HUES48 (cell line): ENCODE measurements at regions not wholly inside any gene's neighbourhood (a gene's known extent, or its start where the extent isn't known, plus 50 kb on each side); places are given as distances from the start of the nearest gene placed in this dataset.

Experiments used
- H3K27ac ChIP-seq: one replicate; pipeline ENCODE4 v1.7.0; 2013; ENCODE audit warnings: low read depth, low read length, inconsistent platforms
- H3K27me3 ChIP-seq: 2 replicates; pipeline ENCODE4 v1.6.1; 2013; ENCODE audit warnings: mild to moderate bottlenecking, low read length; ENCODE audit not compliant: control insufficient read depth, insufficient read depth
- H3K36me3 ChIP-seq: 2 replicates; pipeline ENCODE4 v1.6.1; 2013; ENCODE audit warnings: low read length; ENCODE audit not compliant: control insufficient read depth, insufficient read depth
- H3K4me1 ChIP-seq: 2 replicates; pipeline ENCODE4 v1.6.1; 2013; ENCODE audit warnings: mild to moderate bottlenecking, low read length; ENCODE audit not compliant: control insufficient read depth, insufficient read depth
- H3K4me3 ChIP-seq: 2 replicates; pipeline ENCODE4 v1.5.1; 2013; ENCODE audit warnings: mild to moderate bottlenecking, low read depth, low read length
- H3K9ac ChIP-seq: 2 replicates; pipeline ENCODE4 v1.6.1; 2013; ENCODE audit warnings: mild to moderate bottlenecking, low read depth, low read length, moderate library complexity
- H3K9me3 ChIP-seq: 2 replicates; pipeline ENCODE4 v1.6.1; 2013; ENCODE audit warnings: low read length; ENCODE audit not compliant: control insufficient read depth, insufficient read depth

DNA sequence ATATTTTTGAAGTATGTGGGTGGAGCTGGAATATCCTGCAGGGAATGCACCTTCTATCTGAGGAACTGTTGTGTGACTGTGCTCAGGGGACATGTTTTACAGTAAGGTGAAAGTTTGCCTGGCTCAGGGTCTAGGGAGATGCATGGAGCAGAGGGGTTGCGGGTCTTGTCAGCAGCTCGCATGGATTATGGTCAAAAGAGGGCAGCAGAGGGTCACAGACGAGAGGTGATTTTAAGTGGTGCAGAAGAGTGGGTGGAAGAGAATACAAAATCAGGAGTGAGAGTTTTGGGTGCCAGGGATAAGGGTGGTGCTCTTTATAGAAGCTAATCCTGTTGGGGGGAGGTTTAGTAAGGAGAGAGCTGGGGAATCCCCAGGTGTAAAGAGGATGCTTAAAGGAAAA is 53.5 kb upstream of the GRIN3A start:
- Histone ChIP-seq H3K9me3 (no peaks in the 10 kb centered on the region), H3K36me3 (no peaks in the 10 kb centered on the region), H3K27me3 (no peaks in the 10 kb centered on the region), H3K4me3 (no peak overlapping the region), H3K4me1 (no peaks in the 10 kb centered on the region), H3K9ac (no peak overlapping the region), H3K27ac (no peak overlapping the region)

GRCh38 chr9:101791533-101791932 is 53.1 kb upstream of the GRIN3A start:
- Histone ChIP-seq H3K4me3 (no peak overlapping the region), H3K4me1 (no peaks in the 10 kb centered on the region), H3K36me3 (no peaks in the 10 kb centered on the region), H3K9me3 (no peaks in the 10 kb centered on the region), H3K9ac (no peak overlapping the region), H3K27me3 (no peaks in the 10 kb centered on the region), H3K27ac (no peak overlapping the region)
